SK-N-SH (cell line): ENCODE measurements at regions not wholly inside any gene's neighbourhood (a gene's known extent, or its start where the extent isn't known, plus 50 kb on each side); places are given as distances from the start of the nearest gene placed in this dataset.

ENCODE experiments used
- CTCF ChIA-PET: fragments of 300-600, 350-600 bp; formaldehyde crosslinking; extraction: SDS; loops from one replicate; lab custom pipeline; 2021; lab: Yijun Ruan, JAX
- POLR2A ChIA-PET: fragments of 350-600 bp; sonication (Branson Sonifier 250); formaldehyde crosslinking; extraction: SDS; loops from one replicate; lab custom pipeline; 2020; ENCODE audit warnings: antibody characterized with exemption, inconsistent platforms; lab: Yijun Ruan, JAX
- DNase-seq: peaks from one replicate; pipeline ENCODE4 v3.0.0; 2012
- H2AFZ ChIP-seq: fragments of 200-600 bp; sonication (generic); 2 replicates; pipeline ENCODE4 v1.8.1; 2016; ENCODE audit warnings: antibody characterized with exemption, mild to moderate bottlenecking, low read depth
- H3F3A ChIP-seq: fragments of 200-600 bp; sonication (generic); replicated peaks from 2 replicates; pipeline ENCODE3; 2016; ENCODE audit warnings: antibody characterized with exemption, mild to moderate bottlenecking; ENCODE audit not compliant: insufficient read depth
- H3K27ac ChIP-seq, 2 experiments: fragments of 200-500 bp in 1 of 2; fragments of 200-600 bp in 1 of 2; sonication (Bioruptor generic) in 1 of 2; sonication (generic), shearing (Covaris generic) in 1 of 2; 2 replicates each; pipeline versions ENCODE4 v1.5.1 to v1.6.1; 2014 to 2016; ENCODE audit warnings: low read depth in 2 of 2, inconsistent platforms in 1 of 2, low read length in 1 of 2, mild to moderate bottlenecking in 1 of 2, mixed read lengths in 1 of 2
- H3K27me3 ChIP-seq: fragments of 200-600 bp; sonication (generic), shearing (Covaris generic); 2 replicates; pipeline ENCODE4 v1.6.1; 2016; ENCODE audit warnings: mixed run types; ENCODE audit not compliant: insufficient read depth
- H3K36me3 ChIP-seq, 2 experiments: fragments of 200-500 bp in 1 of 2; fragments of 200-600 bp in 1 of 2; sonication (Bioruptor generic) in 1 of 2; sonication (generic) in 1 of 2; replicated peaks in 1 of 2; 2 replicates each; pipeline versions ENCODE3 to v1.5.1; 2014 to 2016; ENCODE audit warnings: low read length in 1 of 2, mild to moderate bottlenecking in 1 of 2; ENCODE audit not compliant: insufficient read depth in 2 of 2, control insufficient read depth in 1 of 2
- H3K4me1 ChIP-seq, 2 experiments: fragments of 200-500 bp in 1 of 2; fragments of 200-600 bp in 1 of 2; sonication (Bioruptor generic) in 1 of 2; sonication (generic), shearing (Covaris generic) in 1 of 2; 2 replicates each; pipeline versions ENCODE4 v1.5.1 to v1.6.1; 2014 to 2016; ENCODE audit warnings: low read depth in 1 of 2, low read length in 1 of 2, mixed run types in 1 of 2; ENCODE audit not compliant: insufficient read depth in 2 of 2, control insufficient read depth in 1 of 2
- H3K4me2 ChIP-seq: fragments of 200-600 bp; sonication (generic), shearing (Covaris generic); 2 replicates; pipeline ENCODE4 v1.6.1; 2017; ENCODE audit warnings: mixed run types
- H3K4me3 ChIP-seq, 2 experiments: fragments of 200-500 bp in 1 of 2; fragments of 200-600 bp in 1 of 2; sonication (Bioruptor generic) in 1 of 2; sonication (generic), shearing (Covaris generic) in 1 of 2; 2 replicates each; pipeline versions ENCODE4 v1.5.1 to v1.8.1; 2014 to 2016; ENCODE audit warnings: low read depth in 2 of 2, inconsistent platforms in 1 of 2, low read length in 1 of 2, mild to moderate bottlenecking in 1 of 2, mixed read lengths in 1 of 2, moderate library complexity in 1 of 2
- H3K79me2 ChIP-seq: fragments of 200-600 bp; sonication (generic); 2 replicates; pipeline ENCODE4 v1.8.1; 2017; ENCODE audit warnings: mild to moderate bottlenecking; ENCODE audit not compliant: insufficient read depth
- H3K9ac ChIP-seq: fragments of 200-600 bp; sonication (generic); 2 replicates; pipeline ENCODE4 v1.6.1; 2017; ENCODE audit warnings: mixed run types
- H3K9me2 ChIP-seq: fragments of 200-600 bp; sonication (generic); 2 replicates; pipeline ENCODE4 v1.6.1; 2017; ENCODE audit warnings: mixed run types
- H3K9me3 ChIP-seq: fragments of 200-600 bp; sonication (generic); 2 replicates; pipeline ENCODE4 v1.6.1; 2017; ENCODE audit warnings: mixed run types, mild to moderate bottlenecking, moderate library complexity
- H4K20me1 ChIP-seq: fragments of 200-600 bp; sonication (generic); 2 replicates; pipeline ENCODE4 v1.6.1; 2017; ENCODE audit warnings: mild to moderate bottlenecking, mixed run types; ENCODE audit not compliant: insufficient read depth
- EZH2phosphoT487 ChIP-seq: fragments of 200-600 bp; sonication (generic); IDR thresholded peaks from 2 replicates; pipeline ENCODE4 v1.6.1; 2017; ENCODE audit warnings: low read depth, mixed run types, mild to moderate bottlenecking, antibody characterized with exemption, moderate library complexity, borderline replicate concordance
- FOSL2 ChIP-seq: IDR thresholded peaks from 2 replicates; pipeline ENCODE4 v1.4.0; 2012; ENCODE audit warnings: low read depth, mild to moderate bottlenecking, moderate library complexity, borderline replicate concordance
- FOXJ3 ChIP-seq: sonication (generic); formaldehyde crosslinking; IDR thresholded peaks from 2 replicates; pipeline ENCODE4 v1.5.1; 2020; ENCODE audit warnings: mild to moderate bottlenecking, missing genetic modification reagents
- FOXM1 ChIP-seq: IDR thresholded peaks from 2 replicates; pipeline ENCODE4 v1.4.0; 2012; ENCODE audit warnings: low read depth, mild to moderate bottlenecking
- GABPA ChIP-seq: IDR thresholded peaks from 2 replicates; pipeline ENCODE4 v1.4.0; 2012; ENCODE audit warnings: low read depth, mild to moderate bottlenecking
- GATA2 ChIP-seq: sonication (generic); formaldehyde crosslinking; IDR thresholded peaks from 2 replicates; pipeline ENCODE4 v1.5.0; 2020; ENCODE audit warnings: mild to moderate bottlenecking, missing genetic modification reagents
- IRF3 ChIP-seq: fragments of 150-350 bp; IDR thresholded peaks from 2 replicates; pipeline ENCODE4 v1.6.1; 2016; ENCODE audit warnings: mild to moderate bottlenecking, low read depth, low read length
- JUND ChIP-seq: IDR thresholded peaks from 2 replicates; pipeline ENCODE4 v1.4.0; 2012
- MEF2A ChIP-seq: IDR thresholded peaks from 2 replicates; pipeline ENCODE4 v1.4.0; 2012; ENCODE audit warnings: low read depth, borderline replicate concordance
- NFIC ChIP-seq: IDR thresholded peaks from 2 replicates; pipeline ENCODE4 v1.4.0; 2012; ENCODE audit warnings: borderline replicate concordance
- POLR2AphosphoS5 ChIP-seq: IDR thresholded peaks from 2 replicates; pipeline ENCODE4 v1.6.1; 2012; ENCODE audit warnings: low read depth, low read length
- RAD21 ChIP-seq: IDR thresholded peaks from 2 replicates; pipeline ENCODE4 v1.6.1; 2012; ENCODE audit warnings: mild to moderate bottlenecking, low read length
- RCOR1 ChIP-seq: fragments of 150-350 bp; IDR thresholded peaks from 2 replicates; pipeline ENCODE4 v1.6.1; 2017; ENCODE audit warnings: antibody characterized with exemption, low read length
- REST ChIP-seq: IDR thresholded peaks from 2 replicates; pipeline ENCODE4 v1.6.1; 2012; ENCODE audit warnings: mild to moderate bottlenecking, low read depth, low read length, moderate library complexity
- RXRA ChIP-seq: IDR thresholded peaks from 2 replicates; pipeline ENCODE4 v1.4.0; 2012; ENCODE audit warnings: low read depth, mild to moderate bottlenecking, borderline replicate concordance
- SMC3 ChIP-seq: IDR thresholded peaks from 2 replicates; pipeline ENCODE4 v1.6.1; 2012; ENCODE audit warnings: low read depth, low read length, improper control_type of control experiment
- TAF1 ChIP-seq: IDR thresholded peaks from 2 replicates; pipeline ENCODE4 v1.6.1; 2012; ENCODE audit warnings: low read depth, mild to moderate bottlenecking, low read length, moderate library complexity, borderline replicate concordance
- TCF12 ChIP-seq: IDR thresholded peaks from 2 replicates; pipeline ENCODE4 v1.4.0; 2012
- TEAD4 ChIP-seq: IDR thresholded peaks from 2 replicates; pipeline ENCODE4 v1.4.0; 2012; ENCODE audit warnings: mild to moderate bottlenecking, borderline replicate concordance; ENCODE audit not compliant: insufficient read depth
- YY1 ChIP-seq: IDR thresholded peaks from 2 replicates; pipeline ENCODE4 v1.4.0; 2012; ENCODE audit warnings: low read depth, mild to moderate bottlenecking
- ZBTB33 ChIP-seq: IDR thresholded peaks from 2 replicates; pipeline ENCODE4 v1.4.0; 2012; ENCODE audit warnings: low read depth, borderline replicate concordance
- WGBS: methylation state at CpG from one replicate; pipeline ENCODE4 v1.1.6; 2017; ENCODE audit warnings: low lambda C conversion rate; 5-methylcytosine and 5-hydroxymethylcytosine counted together

- TF ChIP-seq REST (no peak), IRF3 (no peak), POLR2AphosphoS5 (no peak), GATA2 (no peak), RXRA (no peak), NFIC (no peak), RAD21 (no peak), FOXM1 (no peak), RCOR1 (no peak), FOXJ3 (CRISPR knock-in tag) (no peak), MEF2A (no peak)
These were observed 1224.8 kb downstream of the SLITRK1 start (continued) for GRCh38 chr13:82657471-82657870.

- no peaks in the 10 kb centered on the region for H3K9me3 ChIP-seq
- no peaks in the 10 kb centered on the region for H3F3A ChIP-seq
- H3K4me3 ChIP-seq = no peak overlapping the region
- H3K9ac ChIP-seq = no peak overlapping the region
- no peak overlapping the region for H3K27ac ChIP-seq
- no peak for TF ChIP-seq TAF1
- TF ChIP-seq NFIC = no peak
- no peak for TF ChIP-seq GABPA
- TF ChIP-seq RCOR1 = no peak
- no peak for TF ChIP-seq TEAD4
- no peak for TF ChIP-seq TCF12
- no peak for TF ChIP-seq ZBTB33
- no peak for TF ChIP-seq FOSL2
- no peak for TF ChIP-seq EZH2phosphoT487
- TF ChIP-seq YY1 = no peak
- TF ChIP-seq SMC3 = no peak
- TF ChIP-seq JUND = no peak
- H4K20me1 ChIP-seq = no peaks in the 10 kb centered on the region
- ChIA-PET POLR2A (no interaction called here), CTCF (no interaction called here)
- no peaks in the 10 kb centered on the region for H3K36me3 ChIP-seq
- no peaks in the 10 kb centered on the region for H3K79me2 ChIP-seq
- no peak for DNase-seq
- WGBS = 23% methylated on average over 11 of the region's 16 CpGs
- no peak overlapping the region for H3K4me2 ChIP-seq
- H2AFZ ChIP-seq = 0 out of 2 replicates have a peak overlapping the region, but pooled peaks have one; percentile 44
- peaks cover 9% of the 10 kb centered on the region; the same call in 1 of the 2 replicates for H3K27me3 ChIP-seq
- H3K9me2 ChIP-seq = no peaks in the 10 kb centered on the region
- no peaks in the 10 kb centered on the region; a peak in 1 of 4 replicates for H3K4me1 ChIP-seq
These were observed 1227.1 kb downstream of the SLITRK1 start for GRCh38 chr13:82654861-82655855.
